SU-DHL-6 (cell line): ENCODE measurements at regions not wholly inside any gene's neighbourhood (a gene's known extent, or its start where the extent isn't known, plus 50 kb on each side); places are given as distances from the start of the nearest gene placed in this dataset.

Experiments used
- CTCF ChIP-seq: fragments of 200-600 bp; sonication (generic); IDR thresholded peaks from one replicate; pipeline ENCODE4 v1.5.1; 2017; ENCODE audit warnings: antibody characterized with exemption, mild to moderate bottlenecking, low read length, moderate library complexity; ENCODE audit not compliant: insufficient read depth, poor library complexity, severe bottlenecking
- EZH2phosphoT487 ChIP-seq: fragments of 200-600 bp; sonication (generic), shearing (Covaris generic); conservative IDR thresholded peaks from 2 replicates; pipeline ENCODE4 v1.6.1; 2018; ENCODE audit warnings: mild to moderate bottlenecking, antibody characterized with exemption, low read length, moderate library complexity, mixed read lengths

- TF ChIP-seq CTCF (no peak), EZH2phosphoT487 (no peak)
Measured at GRCh38 chr10:78254013-78254412, 220.3 kb downstream of the RPS24 start.
